Muscle of leg (tissue), 3 donors: ENCODE measurements at regions not wholly inside any gene's neighbourhood (a gene's known extent, or its start where the extent isn't known, plus 50 kb on each side); places are given as distances from the start of the nearest gene placed in this dataset.
"Not testable (repeated sequence)": the region's sequence is repeated elsewhere in the genome, so short reads cannot be mapped to it uniquely, and the experiment has no call there.

Source experiments
- DNase-seq: peaks from one replicate; pipeline ENCODE4 v3.0.0; 2013
- H3K27ac ChIP-seq: one replicate; pipeline ENCODE4 v1.5.1; 2013; ENCODE audit warnings: mild to moderate bottlenecking, low read length, control low read depth
- H3K27me3 ChIP-seq: one replicate; pipeline ENCODE4 v1.6.1; 2013; ENCODE audit warnings: low read length; ENCODE audit not compliant: control insufficient read depth, insufficient read depth
- H3K36me3 ChIP-seq: one replicate; pipeline ENCODE4 v1.6.1; 2013; ENCODE audit warnings: low read length; ENCODE audit not compliant: control insufficient read depth, insufficient read depth
- H3K4me1 ChIP-seq: one replicate; pipeline ENCODE4 v1.6.1; 2013; ENCODE audit warnings: low read length; ENCODE audit not compliant: control insufficient read depth, insufficient read depth
- H3K4me3 ChIP-seq: one replicate; pipeline ENCODE4 v1.5.1; 2013; ENCODE audit warnings: low read length, control low read depth
- H3K9me3 ChIP-seq: replicated peaks from 2 replicates; pipeline ENCODE4 v1.6.1; 2013; ENCODE audit warnings: low read depth, low read length; ENCODE audit not compliant: control insufficient read depth
- WGBS: methylation state at CpG from one replicate; pipeline ENCODE4 v1.1.5; 2013; ENCODE audit warnings: missing lambda C conversion rate; ENCODE audit not compliant: insufficient coverage; 5-methylcytosine and 5-hydroxymethylcytosine counted together

DNA sequence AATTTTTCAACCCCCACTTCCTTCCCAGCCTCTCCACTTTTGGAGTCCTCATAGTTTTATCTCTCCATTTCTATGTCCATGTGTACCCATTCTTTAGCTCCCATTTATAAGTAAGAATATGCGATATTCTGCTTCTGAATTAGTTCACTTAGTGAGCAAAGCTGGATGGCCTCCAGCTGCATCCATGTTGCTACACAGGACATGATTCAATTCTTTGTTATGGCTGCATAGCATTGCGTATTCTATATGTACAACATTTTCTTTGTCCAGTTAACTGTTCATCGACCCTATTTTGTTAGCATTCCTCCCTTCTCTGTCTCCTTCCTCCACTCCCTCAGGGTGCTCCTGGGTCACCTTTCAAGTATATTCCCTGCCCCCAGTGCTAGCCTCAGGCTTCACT, 210.0 kb upstream of the SSTR4 start:
- Histone ChIP-seq H3K27ac (no peak overlapping the region), H3K27me3 (no peaks in the 10 kb centered on the region), H3K4me3 (no peak overlapping the region), H3K36me3 (no peaks in the 10 kb centered on the region), H3K4me1 (peaks cover 5% of the 10 kb centered on the region), H3K9me3 (no peaks in the 10 kb centered on the region)
- WGBS = 88% methylated on average over 3 of the region's 3 CpGs
- DNase-seq = no peak

DNA sequence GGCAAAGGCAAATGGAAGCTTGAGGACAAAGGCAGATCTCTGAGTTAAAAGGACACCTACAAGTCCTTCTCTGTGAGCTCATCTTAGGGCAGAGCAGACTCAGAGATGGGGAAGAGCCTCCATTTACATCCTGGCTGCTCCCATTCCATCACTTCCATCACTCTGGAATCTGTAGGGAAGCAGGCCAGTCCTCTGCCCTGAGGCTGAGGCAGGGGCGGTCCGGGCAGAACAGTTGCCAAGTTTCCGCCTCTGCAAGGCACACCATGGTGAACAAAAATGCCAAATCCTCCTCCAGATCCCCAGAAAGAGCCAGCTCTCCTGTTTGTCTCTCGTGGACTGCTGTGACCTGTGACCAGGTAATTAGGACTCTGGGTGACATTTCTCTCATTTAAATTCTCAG, 209.6 kb upstream of the SSTR4 start:
- Histone ChIP-seq H3K27me3 (no peaks in the 10 kb centered on the region), H3K4me3 (no peak overlapping the region), H3K27ac (no peak overlapping the region), H3K4me1 (peaks cover 5% of the 10 kb centered on the region), H3K9me3 (no peaks in the 10 kb centered on the region), H3K36me3 (no peaks in the 10 kb centered on the region)
- DNase-seq = no peak
- 60% methylated on average over 2 of the region's 4 CpGs for WGBS

DNA sequence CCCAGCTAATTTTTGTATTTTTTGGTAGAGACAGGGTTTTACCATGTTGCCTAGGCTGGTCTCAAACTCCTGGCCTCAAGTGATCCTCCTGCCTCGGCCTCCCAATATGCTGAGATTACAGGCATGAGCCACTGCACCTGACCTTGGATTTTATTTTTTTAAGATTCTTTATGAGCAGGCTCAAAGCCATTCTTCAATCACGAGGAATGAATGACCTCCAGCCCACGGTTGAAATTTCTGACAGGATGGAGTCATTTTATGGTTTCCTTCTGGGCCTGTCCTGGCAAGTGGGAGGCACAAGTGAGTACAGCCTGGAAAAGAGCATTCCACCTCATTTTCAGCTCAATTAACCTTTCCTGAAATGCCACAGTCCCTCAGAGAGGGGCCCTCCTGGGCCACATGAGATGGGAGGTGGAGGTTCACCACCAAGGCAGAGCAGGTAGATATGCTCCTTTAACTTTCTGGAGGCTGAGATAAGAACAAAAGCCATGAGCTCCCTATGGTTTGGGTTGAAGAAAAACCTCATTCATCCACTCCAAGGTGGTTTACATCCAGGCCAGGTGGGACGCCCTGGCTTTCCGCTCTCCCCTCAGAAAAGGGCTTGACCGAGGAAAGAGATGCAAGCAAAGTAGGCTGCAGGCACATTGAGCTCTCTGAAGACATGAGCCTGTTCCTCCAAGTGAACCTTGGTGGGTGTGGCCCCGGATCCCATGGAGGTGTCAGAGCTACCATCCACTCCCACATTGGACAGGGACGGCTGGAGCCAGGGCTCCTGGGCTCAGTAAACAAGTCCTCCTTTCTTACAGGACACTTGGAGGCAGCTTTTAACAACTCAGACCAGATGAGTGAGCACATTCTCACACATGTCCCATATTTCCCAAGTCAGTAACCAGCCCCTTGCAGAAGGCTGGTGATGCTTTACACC, 208.5 kb upstream of the SSTR4 start:
- Histone ChIP-seq H3K4me3 (no peak overlapping the region), H3K27me3 (no peaks in the 10 kb centered on the region), H3K27ac (no peak overlapping the region), H3K36me3 (no peaks in the 10 kb centered on the region), H3K4me1 (peaks cover 4% of the 10 kb centered on the region), H3K9me3 (no peaks in the 10 kb centered on the region)
- no peak for DNase-seq
- WGBS = 88% methylated on average over 5 of the region's 8 CpGs

DNA sequence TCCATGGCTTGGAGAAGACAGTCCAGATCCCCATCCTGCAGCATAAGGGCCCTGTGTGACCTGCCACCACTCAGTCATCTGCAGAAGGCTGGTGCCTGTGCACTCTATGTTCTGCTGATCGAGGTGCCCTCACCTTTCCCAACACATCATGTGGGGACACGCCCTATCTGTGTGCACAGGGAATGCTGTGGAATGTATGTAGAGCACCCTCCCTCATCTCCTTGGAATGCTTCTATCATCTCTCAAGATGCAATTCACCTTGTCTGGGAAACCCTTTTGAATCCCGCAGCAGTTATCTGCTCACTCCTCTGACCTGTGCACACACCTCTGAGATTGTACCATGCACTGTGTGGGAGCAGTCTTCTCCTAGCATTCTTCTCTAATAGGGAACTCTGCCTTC, 207.2 kb upstream of the SSTR4 start:
- Histone ChIP-seq H3K27ac (no peak overlapping the region), H3K36me3 (no peaks in the 10 kb centered on the region), H3K4me3 (no peak overlapping the region), H3K4me1 (peaks cover under 1% of the 10 kb centered on the region), H3K9me3 (no peaks in the 10 kb centered on the region), H3K27me3 (no peaks in the 10 kb centered on the region)
- WGBS = 100% methylated on average over 1 of the region's 3 CpGs
- no peak for DNase-seq

DNA sequence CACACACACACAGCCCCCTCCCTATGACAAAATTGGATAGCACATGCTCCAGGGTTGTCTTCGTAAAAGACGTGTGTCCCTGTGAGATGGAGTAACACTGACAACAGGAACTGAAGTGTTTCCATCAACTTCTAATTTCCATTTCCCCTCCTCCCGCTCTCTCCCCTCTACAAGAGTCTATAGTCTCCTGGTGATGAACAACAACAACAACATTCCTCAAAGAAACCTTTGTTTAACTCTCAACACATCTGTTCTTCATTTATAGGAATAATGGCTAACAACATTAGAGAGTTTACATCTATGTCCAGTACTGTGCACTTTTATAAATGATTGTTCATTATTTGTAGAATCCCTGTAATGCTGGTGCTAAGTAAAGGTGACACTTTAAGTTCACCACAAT, 205.8 kb upstream of the SSTR4 start:
- Histone ChIP-seq H3K4me3 (no peak overlapping the region), H3K36me3 (no peaks in the 10 kb centered on the region), H3K27me3 (no peaks in the 10 kb centered on the region), H3K4me1 (no peaks in the 10 kb centered on the region), H3K9me3 (no peaks in the 10 kb centered on the region), H3K27ac (no peak overlapping the region)
- WGBS = 25% methylated on average over 2 of the region's 3 CpGs
- DNase-seq = peak; percentile 76

DNA sequence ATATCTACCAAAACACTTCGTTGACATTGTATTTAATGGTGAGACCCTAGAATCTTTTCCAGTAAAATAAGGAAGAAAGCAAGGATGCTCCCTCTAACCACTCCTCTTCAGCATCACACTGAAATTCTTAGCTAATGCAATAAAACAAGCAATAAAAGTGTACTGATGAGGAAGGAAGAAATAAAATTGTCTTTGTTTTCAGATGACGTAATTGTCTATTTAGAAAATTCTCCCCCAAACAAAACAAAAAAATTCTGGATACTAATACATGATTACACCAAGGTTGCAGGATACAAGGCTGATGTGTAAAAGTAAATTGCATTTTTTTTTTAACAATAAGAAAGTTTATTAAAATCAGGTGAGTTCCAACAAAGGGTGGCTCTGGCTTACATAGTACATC, 205.0 kb upstream of the SSTR4 start:
- Histone ChIP-seq H3K27ac (no peak overlapping the region), H3K36me3 (no peaks in the 10 kb centered on the region), H3K27me3 (no peaks in the 10 kb centered on the region), H3K4me3 (no peak overlapping the region), H3K4me1 (no peaks in the 10 kb centered on the region), H3K9me3 (no peaks in the 10 kb centered on the region)
- no peak for DNase-seq
- no CpG with 5 or more reads among the region's 2 CpGs for WGBS

DNA sequence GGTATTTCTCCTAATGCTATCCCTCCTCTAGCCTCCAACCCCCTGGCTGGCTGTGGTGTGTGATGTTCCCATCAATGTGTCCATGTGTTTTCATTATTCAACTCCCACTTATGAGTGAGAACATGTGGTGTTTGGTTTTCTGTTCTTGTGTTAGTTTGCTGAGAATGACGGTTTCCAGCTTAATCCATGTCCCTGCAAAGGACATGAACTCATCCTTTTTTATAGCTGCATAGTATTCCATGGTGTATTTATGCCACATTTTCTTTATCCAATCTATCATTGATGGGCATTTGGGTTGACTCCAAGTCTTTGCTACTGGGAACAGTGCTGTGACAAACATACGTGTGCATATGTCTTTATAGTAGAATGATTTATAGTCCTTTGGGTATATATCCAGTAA, 204.4 kb upstream of the SSTR4 start:
- not testable (repeated sequence) for H3K36me3 ChIP-seq, H3K27ac ChIP-seq
- no CpG with 5 or more reads among the region's 2 CpGs for WGBS

DNA sequence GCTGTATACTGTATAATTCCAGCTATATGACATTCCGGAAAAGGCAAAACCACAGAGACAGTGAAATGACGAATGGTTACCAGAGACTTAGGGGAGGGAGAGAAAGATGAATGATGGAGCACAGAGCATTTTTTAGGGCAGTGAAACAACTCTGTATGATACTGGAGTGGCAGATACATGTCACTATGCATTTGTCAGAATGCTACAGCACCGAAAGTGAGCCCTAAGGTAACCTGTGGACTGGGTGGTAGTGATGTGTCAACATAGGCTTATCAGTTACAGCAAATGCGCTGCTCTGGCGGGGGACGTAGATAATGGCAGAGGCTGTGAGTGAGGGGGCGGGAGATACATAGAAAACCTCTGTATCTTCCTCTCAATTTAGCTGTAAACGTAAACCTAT, 201.3 kb upstream of the SSTR4 start:
- H3K4me1 ChIP-seq = no peaks in the 10 kb centered on the region
- no peaks in the 10 kb centered on the region for H3K9me3 ChIP-seq
- H3K27ac ChIP-seq = no peak overlapping the region
- H3K27me3 ChIP-seq = no peaks in the 10 kb centered on the region
- H3K36me3 ChIP-seq = no peaks in the 10 kb centered on the region
- H3K4me3 ChIP-seq = no peak overlapping the region
- no peak for DNase-seq
- WGBS = 86% methylated on average over 2 of the region's 8 CpGs

More for the DNA sequence above, 204.4 kb upstream of the SSTR4 start:
- not testable (repeated sequence) for H3K4me3 ChIP-seq, H3K4me1 ChIP-seq, H3K27me3 ChIP-seq, DNase-seq, H3K9me3 ChIP-seq

DNA sequence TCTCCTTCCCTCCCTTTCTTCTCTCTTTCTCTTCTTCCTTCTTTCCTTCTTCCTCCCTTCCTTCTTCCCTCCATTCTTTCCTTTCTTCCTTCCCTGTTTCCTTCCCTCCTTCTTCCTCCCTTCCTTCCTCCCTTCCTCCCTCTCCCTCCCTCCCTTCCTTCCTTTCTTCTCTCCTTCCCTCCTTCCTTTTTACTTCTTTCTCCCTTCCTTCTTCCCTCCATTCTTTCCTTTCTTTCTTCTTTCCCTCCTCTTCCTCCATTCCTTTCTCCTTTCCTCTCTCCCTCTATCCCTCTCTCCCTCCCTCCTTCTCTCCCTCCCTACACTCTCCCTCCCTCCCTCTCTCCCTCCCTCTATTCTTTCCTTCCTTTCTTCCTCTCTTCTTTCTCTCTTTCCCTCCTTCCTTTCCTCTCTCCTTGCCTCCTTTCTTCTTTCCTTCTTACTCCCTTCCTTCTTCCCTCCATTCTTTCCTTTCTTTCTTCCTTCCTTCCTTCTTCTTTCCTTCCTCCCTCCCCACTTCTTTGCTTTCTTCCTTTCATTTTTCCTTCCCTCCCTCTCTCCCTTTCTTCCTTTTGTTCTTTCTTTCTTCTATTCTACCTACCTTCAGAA, 200.4 kb upstream of the SSTR4 start:
- no peaks in the 10 kb centered on the region for H3K36me3 ChIP-seq
- no peaks in the 10 kb centered on the region for H3K9me3 ChIP-seq
- H3K27me3 ChIP-seq = no peaks in the 10 kb centered on the region
- no peaks in the 10 kb centered on the region for H3K4me1 ChIP-seq
- H3K4me3 ChIP-seq = no peak overlapping the region
- no peak overlapping the region for H3K27ac ChIP-seq
- DNase-seq = no peak

DNA sequence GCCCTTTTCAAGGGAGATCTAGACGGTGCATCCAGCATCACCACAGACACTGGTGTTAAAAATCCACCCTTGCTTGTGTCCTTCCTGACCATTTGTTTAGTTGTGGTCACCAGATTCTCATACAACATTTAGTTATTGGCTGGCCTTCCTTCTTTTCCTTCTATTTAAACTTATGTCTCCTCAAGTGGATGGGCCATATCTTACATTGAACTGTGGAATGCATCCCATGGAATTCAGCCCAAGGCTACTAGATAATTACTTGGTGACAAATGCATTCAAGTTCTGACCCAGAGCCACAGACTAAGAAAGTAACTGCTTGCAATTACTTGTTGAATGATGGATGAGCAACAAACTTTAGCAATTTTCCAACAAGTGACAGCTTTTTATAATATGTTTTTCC, 198.9 kb upstream of the SSTR4 start:
- no peak for DNase-seq
- Histone ChIP-seq H3K36me3 (no peaks in the 10 kb centered on the region), H3K4me1 (no peaks in the 10 kb centered on the region), H3K4me3 (no peak overlapping the region), H3K27ac (no peak overlapping the region), H3K9me3 (no peaks in the 10 kb centered on the region), H3K27me3 (no peaks in the 10 kb centered on the region)
- 33% methylated on average over 1 of the region's 1 CpG for WGBS
